Psoas muscle (tissue), 7 donors: ENCODE measurements at regions not wholly inside any gene's neighbourhood (a gene's known extent, or its start where the extent isn't known, plus 50 kb on each side); places are given as distances from the start of the nearest gene placed in this dataset.

Experiments used
- ATAC-seq, 4 donors: fragments of 200-7000 bp; cut with Tn5 transposase; one replicate each; pipeline ENCODE4 v1.9.1; 2020; ENCODE audit warnings: moderate library complexity in 3 of 4, mild to moderate bottlenecking in 2 of 4
- DNase-seq, 2 donors: peaks; one replicate each; pipeline ENCODE4 v3.0.0-alpha.2; 2020
- H3K27ac ChIP-seq: fragments of 200-600 bp; one replicate; pipeline ENCODE4 v1.8.0; 2022
- H3K27me3 ChIP-seq, 3 donors: fragments of 200-600 bp in 1 of 3; one replicate each; pipeline versions ENCODE4 v1.6.1 to v1.8.0; 2013 to 2022; ENCODE audit warnings: low read length in 2 of 3, mild to moderate bottlenecking in 2 of 3, moderate library complexity in 1 of 3; ENCODE audit not compliant: insufficient read depth in 3 of 3
- H3K36me3 ChIP-seq, 2 donors: fragments of 200-600 bp in 1 of 2; one replicate each; pipeline versions ENCODE4 v1.6.1 to v1.8.0; 2013 to 2022; ENCODE audit warnings: low read depth in 1 of 2, mild to moderate bottlenecking in 1 of 2, moderate library complexity in 1 of 2; ENCODE audit not compliant: insufficient read depth in 1 of 2
- H3K4me1 ChIP-seq: fragments of 200-600 bp; one replicate; pipeline ENCODE4 v1.8.0; 2022
- H3K4me3 ChIP-seq: fragments of 200-600 bp; one replicate; pipeline ENCODE4 v1.8.0; 2022; ENCODE audit warnings: mild to moderate bottlenecking
- H3K9me3 ChIP-seq: fragments of 200-600 bp; one replicate; pipeline ENCODE4 v1.8.0; 2022
- CTCF ChIP-seq: fragments of 200-600 bp; IDR thresholded peaks from one replicate; pipeline ENCODE4 v1.8.0; 2022; ENCODE audit warnings: antibody characterized with exemption
- WGBS, 3 donors: extraction: QIAGEN DNeasy Blood & Tissue Kit; methylation state at CpG; one replicate each; pipeline versions ENCODE4 v1.1.6 to v1.1.7; 2013; 5-methylcytosine and 5-hydroxymethylcytosine counted together
- intact Hi-C, 2 donors: fragments of 100-400 bp; cut with DNase I; formaldehyde crosslinking; loops; one replicate each; pipeline versions ENCODE4 v1.11.0 to v1.14.2; 2022
- donor health status: healthy with polysubstance abuse.
- donor health status: DM: no; HTN: no; CAD: no; lungs with moderate emphysema.
- donor health status: Bipolar disorder and iron deficiency.
- donor health status: healthy.
- donor health status: DM: yes; HTN: yes; CAD: no.
- donor health status: DM: no; HTN: no; CAD: no.
- donor health status: DM: yes; HTN: yes; CAD: no.

- no peak for TF ChIP-seq CTCF
- peak overlapping the region; percentile 97 for H3K27ac ChIP-seq
- no peak for ATAC-seq
- no peaks in the 10 kb centered on the region for H3K27me3 ChIP-seq
- peaks cover 19% of the 10 kb centered on the region for H3K4me1 ChIP-seq
- intact Hi-C loops = no loop called here
- 45 to 54% (median 48%) methylated on average over 8 of the region's 8 CpGs for WGBS, 3 donors
- peak overlapping the region; percentile 83 for H3K4me3 ChIP-seq
- peaks cover 8% of the 10 kb centered on the region for H3K9me3 ChIP-seq
- no peaks in the 10 kb centered on the region for H3K36me3 ChIP-seq
- no peak for DNase-seq
Observed at GRCh38 chr10:75294031-75294437, 58.3 kb upstream of the COMTD1 start.

- Histone ChIP-seq H3K36me3 (no peaks in the 10 kb centered on the region), H3K4me3 (no peak overlapping the region), H3K4me1 (peaks cover 19% of the 10 kb centered on the region), H3K27ac (no peak overlapping the region), H3K27me3 (no peaks in the 10 kb centered on the region), H3K9me3 (peaks cover 8% of the 10 kb centered on the region)
- intact Hi-C loops = no loop called here
- 91 to 96% (median 95%) methylated on average over 3 of the region's 3 CpGs for WGBS, 3 donors
- DNase-seq (no peak), ATAC-seq (no peak)
- TF ChIP-seq CTCF = no peak
Observed at GRCh38 chr10:75293446-75293820, 57.7 kb upstream of the COMTD1 start.

- H3K9me3 ChIP-seq = peaks cover 8% of the 10 kb centered on the region
- no peak overlapping the region for H3K27ac ChIP-seq
- H3K4me3 ChIP-seq = no peak overlapping the region
- no peaks in the 10 kb centered on the region for H3K27me3 ChIP-seq
- WGBS, 3 donors = 92 to 99% (median 93%) methylated on average over 10 of the region's 10 CpGs
- TF ChIP-seq CTCF = no peak
- intact Hi-C loops = no loop called here
- DNase-seq (no peak), ATAC-seq (no peak)
- peaks cover 19% of the 10 kb centered on the region for H3K4me1 ChIP-seq
- no peaks in the 10 kb centered on the region for H3K36me3 ChIP-seq
Observed at GRCh38 chr10:75292794-75293445, 57.2 kb upstream of the COMTD1 start.

- 63 to 65% (median 64%) methylated on average over 1 of the region's 1 CpG for WGBS, 3 donors
- intact Hi-C loops = no loop called here
- no peak for TF ChIP-seq CTCF
Observed at GRCh38 chr10:75291805-75292204, 56.0 kb upstream of the COMTD1 start.

GRCh38 chr10:75288140-75288711, 52.5 kb upstream of the COMTD1 start:
- DNase-seq = no peak
- no peak for TF ChIP-seq CTCF
- intact Hi-C loops = no loop called here
- WGBS, 3 donors = 90 to 92% (median 91%) methylated on average over 6 of the region's 6 CpGs
- Histone ChIP-seq H3K9me3 (peaks cover 8% of the 10 kb centered on the region), H3K4me3 (no peak overlapping the region), H3K4me1 (peaks cover 6% of the 10 kb centered on the region), H3K27ac (no peak overlapping the region), H3K27me3 (no peaks in the 10 kb centered on the region), H3K36me3 (no peaks in the 10 kb centered on the region)
- ATAC-seq = no peak

More at GRCh38 chr10:75291805-75292204, 56.0 kb upstream of the COMTD1 start:
- H3K4me1 ChIP-seq = peaks cover 19% of the 10 kb centered on the region
- H3K4me3 ChIP-seq = no peak overlapping the region
- no peak overlapping the region for H3K27ac ChIP-seq
- no peaks in the 10 kb centered on the region for H3K36me3 ChIP-seq
- H3K27me3 ChIP-seq = no peaks in the 10 kb centered on the region
- peaks cover 8% of the 10 kb centered on the region for H3K9me3 ChIP-seq
- DNase-seq = no peak
- ATAC-seq = no peak
